Keratinocyte (primary cell): ENCODE measurements at regions not wholly inside any gene's neighbourhood (a gene's known extent, or its start where the extent isn't known, plus 50 kb on each side); places are given as distances from the start of the nearest gene placed in this dataset.

Source experiments
- DNase-seq: peaks from one replicate; pipeline ENCODE4 v3.0.0-alpha.2; 2011; ENCODE audit warnings: low read depth, missing footprints, low spot score
- FAIRE-seq: peaks from 2 replicates; lab custom pipeline; 2011; peaks lifted over from hg19 to GRCh38; lab: Jason Lieb, UNC
- H2AFZ ChIP-seq: 2 replicates; pipeline ENCODE4 v1.6.0; 2012; ENCODE audit warnings: low read length, control low read depth, inconsistent platforms; ENCODE audit not compliant: control insufficient read depth
- H3K27ac ChIP-seq: 2 replicates; pipeline ENCODE4 v1.5.1; 2011; ENCODE audit warnings: low read length; ENCODE audit not compliant: control insufficient read depth, insufficient read depth
- H3K27me3 ChIP-seq: 3 replicates; pipeline ENCODE4 v1.6.0; 2011; ENCODE audit warnings: low read length; ENCODE audit not compliant: control insufficient read depth, insufficient read depth; ENCODE audit errors: extremely low read depth
- H3K36me3 ChIP-seq, 2 experiments: 2 replicates in 1 of 2; 3 replicates in 1 of 2; pipeline ENCODE4 v1.5.1; 2011; ENCODE audit warnings: low read length in 2 of 2, mild to moderate bottlenecking in 1 of 2; ENCODE audit not compliant: control insufficient read depth in 2 of 2, insufficient read depth in 2 of 2; ENCODE audit errors: extremely low read depth in 1 of 2
- H3K4me1 ChIP-seq: 3 replicates; pipeline ENCODE4 v1.5.1; 2011; ENCODE audit warnings: low read length; ENCODE audit not compliant: control insufficient read depth, insufficient read depth; ENCODE audit errors: extremely low read depth
- H3K4me2 ChIP-seq: 3 replicates; pipeline ENCODE4 v1.6.0; 2011; ENCODE audit warnings: low read depth, low read length; ENCODE audit not compliant: control insufficient read depth, insufficient read depth; ENCODE audit errors: extremely low read depth
- H3K4me3 ChIP-seq, 3 experiments: fragments of 200-600 bp in 1 of 3; sonication (generic) in 1 of 3; 2 replicates in 2 of 3; 3 replicates in 1 of 3; pipeline ENCODE4 v1.5.1; 2011 to 2016; ENCODE audit warnings: low read length in 3 of 3, mild to moderate bottlenecking in 3 of 3, control low read depth in 2 of 3, inconsistent platforms in 1 of 3, low read depth in 1 of 3, mixed read lengths in 1 of 3, mixed run types in 1 of 3, moderate library complexity in 1 of 3; ENCODE audit not compliant: control insufficient read depth in 2 of 3, insufficient read depth in 2 of 3; ENCODE audit errors: extremely low read depth in 1 of 3
- H3K79me2 ChIP-seq: 2 replicates; pipeline ENCODE4 v1.6.0; 2012; ENCODE audit warnings: low read length; ENCODE audit not compliant: control insufficient read depth, insufficient read depth
- H3K9ac ChIP-seq: 3 replicates; pipeline ENCODE4 v1.6.0; 2011; ENCODE audit warnings: low read length; ENCODE audit not compliant: control insufficient read depth, insufficient read depth; ENCODE audit errors: extremely low read depth
- H3K9me1 ChIP-seq: 3 replicates; pipeline ENCODE4 v1.6.0; 2011; ENCODE audit warnings: low read length; ENCODE audit not compliant: control insufficient read depth, insufficient read depth; ENCODE audit errors: extremely low read depth
- H3K9me3 ChIP-seq: 2 replicates; pipeline ENCODE4 v1.5.1; 2012; ENCODE audit warnings: low read depth, low read length; ENCODE audit not compliant: control insufficient read depth
- H4K20me1 ChIP-seq: 3 replicates; pipeline ENCODE4 v1.6.0; 2011; ENCODE audit warnings: low read length; ENCODE audit not compliant: control insufficient read depth, insufficient read depth; ENCODE audit errors: extremely low read depth
- CTCF ChIP-seq, 3 experiments: IDR thresholded peaks in 1 of 3; conservative IDR thresholded peaks in 1 of 3; optimal IDR thresholded peaks in 1 of 3; 2 replicates in 2 of 3; 3 replicates in 1 of 3; pipeline versions ENCODE3 to v1.5.1; 2011; ENCODE audit warnings: low read length in 3 of 3, mild to moderate bottlenecking in 3 of 3, moderate library complexity in 2 of 3, control low read depth in 1 of 3, inconsistent platforms in 1 of 3; ENCODE audit not compliant: insufficient read depth in 2 of 3; ENCODE audit errors: extremely low read depth in 1 of 3
- EZH2 ChIP-seq: IDR thresholded peaks from one replicate; pipeline ENCODE4 v1.6.1; 2012; ENCODE audit warnings: inconsistent platforms, mild to moderate bottlenecking, low read length, moderate library complexity
- dilution Hi-C: fragments of 300-500 bp; cut with MboI; formaldehyde crosslinking; loops from one replicate; pipeline ENCODE4 v1.7.0; 2020; ENCODE audit warnings: low sequenced_read_pairs; ENCODE audit not compliant: extremely low pct_ligation_motif_present

- no peak overlapping the region for H3K9ac ChIP-seq
- no peaks in the 10 kb centered on the region for H3K9me1 ChIP-seq
- dilution Hi-C loops = no loop called here
- H3K36me3 ChIP-seq = no peaks in the 10 kb centered on the region
- no peak overlapping the region for H3K4me3 ChIP-seq
- no peaks in the 10 kb centered on the region for H3K27me3 ChIP-seq
- FAIRE-seq (no peak), DNase-seq (no peak)
- no peak for TF ChIP-seq EZH2
- TF ChIP-seq CTCF (optimal IDR thresholded peaks at IDR 0.05 in 1 of 3, IDR thresholded peaks at IDR 0.05 in 1 of 3, conservative IDR thresholded peaks at IDR 0.05 in 1 of 3; ENCODE audit: extremely low read depth in 1 of 3, insufficient read depth in 2 of 3, low read length in 3 of 3) = no peak
- no peaks in the 10 kb centered on the region for H4K20me1 ChIP-seq
- peaks cover 27% of the 10 kb centered on the region for H3K4me1 ChIP-seq
- no peak overlapping the region for H3K4me2 ChIP-seq
- H3K79me2 ChIP-seq = no peaks in the 10 kb centered on the region
- no peak overlapping the region for H2AFZ ChIP-seq
- H3K27ac ChIP-seq = no peak overlapping the region
- no peaks in the 10 kb centered on the region for H3K9me3 ChIP-seq
Measured at GRCh38 chr6:26218824-26219223, 131.6 kb downstream of the HFE start.

- Histone ChIP-seq H3K4me1 (peaks cover 27% of the 10 kb centered on the region), H3K36me3 (no peaks in the 10 kb centered on the region), H3K9me1 (no peaks in the 10 kb centered on the region), H2AFZ (no peak overlapping the region), H3K9ac (no peak overlapping the region), H4K20me1 (no peaks in the 10 kb centered on the region), H3K79me2 (no peaks in the 10 kb centered on the region), H3K27ac (no peak overlapping the region), H3K4me3 (no peak overlapping the region), H3K9me3 (peaks cover 3% of the 10 kb centered on the region), H3K27me3 (no peaks in the 10 kb centered on the region), H3K4me2 (no peak overlapping the region)
- DNase-seq (no peak), FAIRE-seq (no peak)
- TF ChIP-seq CTCF (optimal IDR thresholded peaks at IDR 0.05 in 1 of 3, IDR thresholded peaks at IDR 0.05 in 1 of 3, conservative IDR thresholded peaks at IDR 0.05 in 1 of 3; ENCODE audit: extremely low read depth in 1 of 3, insufficient read depth in 2 of 3, low read length in 3 of 3) (no peak), EZH2 (no peak)
- dilution Hi-C loops = no loop called here
Measured at GRCh38 chr6:26220145-26220970, 133.1 kb downstream of the HFE start.
